Endothelial cell of umbilical vein (primary cell): ENCODE measurements at regions not wholly inside any gene's neighbourhood (a gene's known extent, or its start where the extent isn't known, plus 50 kb on each side); places are given as distances from the start of the nearest gene placed in this dataset.

Experiments used
- BruUV-seq: library from RNA; stranded (reverse); fragments of 400-500 nt; replicated peaks from 2 replicates; lab custom pipeline; 2021; lab: Mats Ljungman, UMichigan
- CTCF ChIA-PET: fragments of 300-600, 350-600 bp; sonication (Branson Sonifier 250); formaldehyde crosslinking; loops from one replicate; lab custom pipeline; 2021; ENCODE audit warnings: antibody characterized with exemption, inconsistent platforms; lab: Charles Lee
- POLR2A ChIA-PET: fragments of 300-600, 350-600 bp; sonication (Branson Sonifier 250); formaldehyde crosslinking; loops from one replicate; lab custom pipeline; 2021; ENCODE audit warnings: antibody characterized with exemption, inconsistent platforms; lab: Charles Lee
- DNase-seq: peaks from one replicate; pipeline ENCODE4 v3.0.0-alpha.2; 2011; ENCODE audit warnings: low read depth, low spot score
- FAIRE-seq: peaks from 2 replicates; lab custom pipeline; 2011; peaks lifted over from hg19 to GRCh38; lab: Jason Lieb, UNC
- H2AFZ ChIP-seq: 2 replicates; pipeline ENCODE4 v1.6.0; 2012; ENCODE audit warnings: low read depth, low read length, control low read depth, inconsistent platforms
- H3K27ac ChIP-seq: 2 replicates; pipeline ENCODE4 v1.5.1; 2011; ENCODE audit warnings: low read depth, mild to moderate bottlenecking, control low read depth, low read length, moderate library complexity; ENCODE audit not compliant: insufficient read depth
- H3K27me3 ChIP-seq, 2 experiments: 2 replicates each; pipeline versions ENCODE4 v1.6.0 to v1.6.1; 2011; ENCODE audit warnings: low read length in 2 of 2, mixed read lengths in 1 of 2; ENCODE audit not compliant: control insufficient read depth in 2 of 2, insufficient read depth in 2 of 2
- H3K36me3 ChIP-seq, 2 experiments: 2 replicates in 1 of 2; 3 replicates in 1 of 2; pipeline ENCODE4 v1.5.1; 2011; ENCODE audit warnings: low read length in 2 of 2, mild to moderate bottlenecking in 1 of 2, moderate library complexity in 1 of 2; ENCODE audit not compliant: control insufficient read depth in 2 of 2, insufficient read depth in 2 of 2; ENCODE audit errors: extremely low read depth in 1 of 2
- H3K4me1 ChIP-seq: 3 replicates; pipeline ENCODE4 v1.5.1; 2011; ENCODE audit warnings: mild to moderate bottlenecking, low read length; ENCODE audit not compliant: control insufficient read depth, insufficient read depth; ENCODE audit errors: extremely low read depth
- H3K4me2 ChIP-seq: 2 replicates; pipeline ENCODE4 v1.6.1; 2011; ENCODE audit warnings: low read length, control low read depth, mixed read lengths; ENCODE audit not compliant: insufficient read depth
- H3K4me3 ChIP-seq, 3 experiments: fragments of 200-600 bp in 1 of 3; sonication (generic), shearing (Covaris generic) in 1 of 3; replicated peaks in 1 of 3; 2 replicates each; pipeline ENCODE4 v1.5.1; 2011 to 2016; ENCODE audit warnings: control low read depth in 3 of 3, low read length in 3 of 3, mild to moderate bottlenecking in 2 of 3, inconsistent platforms in 1 of 3, low read depth in 1 of 3, moderate library complexity in 1 of 3; ENCODE audit not compliant: insufficient read depth in 1 of 3
- H3K79me2 ChIP-seq: 2 replicates; pipeline ENCODE4 v1.6.0; 2012; ENCODE audit warnings: low read length, inconsistent platforms; ENCODE audit not compliant: control insufficient read depth, insufficient read depth
- H3K9ac ChIP-seq: replicated peaks from 2 replicates; pipeline ENCODE3; 2011; ENCODE audit warnings: low read length, control low read depth; ENCODE audit not compliant: insufficient read depth; ENCODE audit errors: extremely low read depth
- H3K9me1 ChIP-seq: replicated peaks from 3 replicates; pipeline ENCODE4 v1.6.0; 2011; ENCODE audit warnings: mild to moderate bottlenecking, low read length; ENCODE audit not compliant: control insufficient read depth, insufficient read depth; ENCODE audit errors: extremely low read depth
- H3K9me3 ChIP-seq: replicated peaks from 2 replicates; pipeline ENCODE4 v1.5.1; 2012; ENCODE audit warnings: low read length, inconsistent platforms; ENCODE audit not compliant: control insufficient read depth, insufficient read depth
- H4K20me1 ChIP-seq: replicated peaks from 2 replicates; pipeline ENCODE3; 2011; ENCODE audit warnings: mild to moderate bottlenecking, low read length; ENCODE audit not compliant: control insufficient read depth, insufficient read depth; ENCODE audit errors: extremely low read depth
- EZH2 ChIP-seq: IDR thresholded peaks from 2 replicates; pipeline ENCODE4 v1.6.1; 2012; ENCODE audit warnings: borderline replicate concordance, low read depth, mild to moderate bottlenecking, moderate library complexity, low read length, inconsistent platforms; ENCODE audit not compliant: severe bottlenecking
- FOS ChIP-seq: IDR thresholded peaks from 2 replicates; pipeline ENCODE4 v1.6.1; 2011; ENCODE audit warnings: mild to moderate bottlenecking, low read length, moderate library complexity, borderline replicate concordance; ENCODE audit not compliant: insufficient read depth
- GATA2 ChIP-seq: IDR thresholded peaks from 2 replicates; pipeline ENCODE4 v1.7.0; 2011; ENCODE audit warnings: low read depth, mild to moderate bottlenecking, moderate library complexity, mixed read lengths, low read length; ENCODE audit not compliant: insufficient read length, insufficient read depth
- JUN ChIP-seq: IDR thresholded peaks from 2 replicates; pipeline ENCODE4 v1.6.1; 2011; ENCODE audit warnings: borderline replicate concordance, low read depth; ENCODE audit not compliant: insufficient read length, insufficient read depth
- MYC ChIP-seq: IDR thresholded peaks from one replicate; pipeline ENCODE4 v1.6.1; 2011; ENCODE audit warnings: mild to moderate bottlenecking, low read depth, low read length
- POLR2A ChIP-seq: IDR thresholded peaks from 2 replicates; pipeline ENCODE4 v1.6.1; 2012; ENCODE audit warnings: low read depth, mild to moderate bottlenecking, control low read depth, low read length
- POLR2AphosphoS5 ChIP-seq: IDR thresholded peaks from 2 replicates; pipeline ENCODE4 v1.6.1; 2012; ENCODE audit warnings: low read depth, mild to moderate bottlenecking, control low read depth, low read length, moderate library complexity; ENCODE audit not compliant: insufficient read depth
- dilution Hi-C: fragments of 300-500 bp; cut with MboI; formaldehyde crosslinking; loops from one replicate; pipeline ENCODE4 v1.15.0; 2019; ENCODE audit warnings: low sequenced_read_pairs; ENCODE audit not compliant: extremely low pct_ligation_motif_present
- intact Hi-C: fragments of 100-400 bp; cut with micrococcal nuclease; formaldehyde crosslinking; loops from one replicate; pipeline ENCODE4 v1.10.0; 2022
- TF ChIP-seq, protein P1 (sequence below), 2 donors: IDR thresholded peaks; 1 replicate in 1 of 2; 2 replicates in 1 of 2; pipeline ENCODE4 v1.5.1; 2011; ENCODE audit warnings: low read length in 2 of 2, mild to moderate bottlenecking in 2 of 2, moderate library complexity in 2 of 2, control low read depth in 1 of 2, inconsistent platforms in 1 of 2, low read depth in 1 of 2; ENCODE audit not compliant: insufficient read depth in 1 of 2; ENCODE audit errors: extremely low read depth in 1 of 2
- TF ChIP-seq, protein P2 (sequence below): IDR thresholded peaks from 2 replicates; pipeline ENCODE4 v1.6.1; 2011; ENCODE audit not compliant: insufficient read depth, insufficient read length

DNA sequence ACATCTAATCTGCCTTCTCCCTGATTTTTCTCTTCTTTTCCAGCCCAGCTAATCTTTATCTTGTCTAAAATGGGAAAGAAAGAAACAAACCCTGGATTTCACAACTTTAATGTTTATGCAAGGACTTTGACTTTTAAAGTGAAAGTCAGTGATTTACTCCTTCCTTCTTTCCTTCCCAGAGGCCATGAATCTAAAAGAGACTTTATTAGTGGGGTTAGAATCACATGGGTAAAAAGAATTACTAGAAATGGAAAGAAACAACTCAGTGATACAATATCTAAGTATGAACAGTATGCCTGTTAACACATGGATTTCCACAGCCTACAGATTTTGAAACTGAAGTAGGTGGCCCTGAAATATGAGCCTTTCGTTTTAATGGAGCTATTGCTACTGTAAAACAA, 59.8 kb upstream of the KCNK2 start:
- no peak for DNase-seq
- Histone ChIP-seq H3K27me3 (no peaks in the 10 kb centered on the region), H3K9me1 (no peaks in the 10 kb centered on the region), H3K9me3 (no peaks in the 10 kb centered on the region), H3K4me2 (no peak overlapping the region), H3K9ac (no peak overlapping the region), H2AFZ (no peak overlapping the region), H4K20me1 (no peaks in the 10 kb centered on the region), H3K4me1 (no peaks in the 10 kb centered on the region), H3K36me3 (no peaks in the 10 kb centered on the region), H3K27ac (no peak overlapping the region), H3K79me2 (no peaks in the 10 kb centered on the region), H3K4me3 (no peak overlapping the region)
- POLR2A ChIA-PET, result interaction anchor here (0.7 kb wide), 1 partner anchor 100 kb away, joined by 4 read pairs; no protein-coding TSS in a partner anchor
- no peak for TF ChIP-seq FOS
- TF ChIP-seq, protein P1, sequence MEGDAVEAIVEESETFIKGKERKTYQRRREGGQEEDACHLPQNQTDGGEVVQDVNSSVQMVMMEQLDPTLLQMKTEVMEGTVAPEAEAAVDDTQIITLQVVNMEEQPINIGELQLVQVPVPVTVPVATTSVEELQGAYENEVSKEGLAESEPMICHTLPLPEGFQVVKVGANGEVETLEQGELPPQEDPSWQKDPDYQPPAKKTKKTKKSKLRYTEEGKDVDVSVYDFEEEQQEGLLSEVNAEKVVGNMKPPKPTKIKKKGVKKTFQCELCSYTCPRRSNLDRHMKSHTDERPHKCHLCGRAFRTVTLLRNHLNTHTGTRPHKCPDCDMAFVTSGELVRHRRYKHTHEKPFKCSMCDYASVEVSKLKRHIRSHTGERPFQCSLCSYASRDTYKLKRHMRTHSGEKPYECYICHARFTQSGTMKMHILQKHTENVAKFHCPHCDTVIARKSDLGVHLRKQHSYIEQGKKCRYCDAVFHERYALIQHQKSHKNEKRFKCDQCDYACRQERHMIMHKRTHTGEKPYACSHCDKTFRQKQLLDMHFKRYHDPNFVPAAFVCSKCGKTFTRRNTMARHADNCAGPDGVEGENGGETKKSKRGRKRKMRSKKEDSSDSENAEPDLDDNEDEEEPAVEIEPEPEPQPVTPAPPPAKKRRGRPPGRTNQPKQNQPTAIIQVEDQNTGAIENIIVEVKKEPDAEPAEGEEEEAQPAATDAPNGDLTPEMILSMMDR (IDR thresholded peaks at IDR 0.05; ENCODE audit: extremely low read depth in 1 of 2, insufficient read depth in 1 of 2, low read depth in 1 of 2, low read length in 2 of 2), result no peak
- no peak for TF ChIP-seq POLR2AphosphoS5
- TF ChIP-seq EZH2, result no peak
- CTCF ChIA-PET, result interaction anchor here (1.3 kb wide), 1 partner anchor 504 kb away, joined by 3 read pairs; no protein-coding TSS in a partner anchor
- intact Hi-C loops (no loop called here), dilution Hi-C loops (no loop called here)
- no peak for FAIRE-seq
- no TSS peak for BruUV-seq

DNA sequence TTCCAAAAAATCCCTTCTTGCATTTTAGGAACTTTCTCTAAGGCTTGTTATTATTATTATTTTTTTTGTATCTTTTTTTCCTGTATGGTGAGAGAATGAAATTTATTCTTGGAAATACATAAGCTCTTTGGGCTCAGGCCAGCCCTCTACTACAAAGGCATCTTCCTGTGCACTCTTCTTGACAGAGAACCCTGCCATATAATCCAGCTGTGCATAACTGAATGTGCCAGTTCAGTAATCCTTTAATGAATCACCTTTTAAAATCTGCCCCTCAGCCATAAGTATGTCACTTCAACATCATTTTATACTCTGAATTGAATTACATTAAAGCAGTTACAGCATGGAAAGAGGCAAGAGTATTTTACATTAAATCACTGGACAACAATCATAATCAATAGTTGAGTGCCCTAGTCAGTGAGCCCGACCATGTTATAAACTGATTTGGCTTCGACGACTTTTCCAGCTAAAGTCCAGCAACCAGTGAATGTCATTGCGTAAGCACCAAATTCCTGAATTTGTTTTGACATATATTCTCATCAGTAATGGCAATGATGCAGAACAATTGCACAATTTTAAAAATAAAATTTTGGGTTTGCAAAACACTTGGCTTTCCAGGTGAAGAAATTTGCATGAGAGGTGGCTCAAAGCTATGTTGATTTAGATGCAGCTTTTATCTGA, 59.2 kb upstream of the KCNK2 start:
- Histone ChIP-seq H3K79me2 (no peaks in the 10 kb centered on the region), H3K4me1 (no peaks in the 10 kb centered on the region), H3K27ac (no peak overlapping the region), H3K9ac (no peak overlapping the region), H3K27me3 (no peaks in the 10 kb centered on the region), H3K4me3 (no peak overlapping the region), H3K9me3 (no peaks in the 10 kb centered on the region), H3K36me3 (no peaks in the 10 kb centered on the region), H4K20me1 (no peaks in the 10 kb centered on the region), H3K9me1 (no peaks in the 10 kb centered on the region), H2AFZ (no peak overlapping the region), H3K4me2 (no peak overlapping the region)
- TF ChIP-seq POLR2AphosphoS5 (no peak), JUN (no peak), EZH2 (no peak), MYC (no peak), GATA2 (no peak), FOS (no peak), POLR2A (no peak)
- TF ChIP-seq, protein P2, sequence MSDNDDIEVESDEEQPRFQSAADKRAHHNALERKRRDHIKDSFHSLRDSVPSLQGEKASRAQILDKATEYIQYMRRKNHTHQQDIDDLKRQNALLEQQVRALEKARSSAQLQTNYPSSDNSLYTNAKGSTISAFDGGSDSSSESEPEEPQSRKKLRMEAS, result no peak
- TF ChIP-seq, protein P1 (IDR thresholded peaks at IDR 0.05; ENCODE audit: extremely low read depth in 1 of 2, insufficient read depth in 1 of 2, low read depth in 1 of 2, low read length in 2 of 2), result no peak
- POLR2A ChIA-PET, result interaction anchor here (0.7 kb wide), 1 partner anchor 100 kb away, joined by 4 read pairs; no protein-coding TSS in a partner anchor
- no peak for DNase-seq
- dilution Hi-C loops (no loop called here), intact Hi-C loops (no loop called here)
- CTCF ChIA-PET, result interaction anchor here (1.3 kb wide), 1 partner anchor 503 kb away, joined by 3 read pairs; no protein-coding TSS in a partner anchor
- no TSS peak for BruUV-seq
- FAIRE-seq, result no peak
